H1 (cell line): ENCODE measurements at regions not wholly inside any gene's neighbourhood (a gene's known extent, or its start where the extent isn't known, plus 50 kb on each side); places are given as distances from the start of the nearest gene placed in this dataset.

Experiments
- CTCF ChIA-PET: fragments of 300-600 bp; sonication (Branson Sonifier 250); formaldehyde crosslinking; loops from one replicate; lab custom pipeline; 2021; ENCODE audit not compliant: partially characterized antibody; lab: Charles Lee
- POLR2A ChIA-PET: fragments of 300-600 bp; sonication (Branson Sonifier 250); formaldehyde crosslinking; loops from one replicate; lab custom pipeline; 2021; ENCODE audit warnings: inconsistent platforms; ENCODE audit not compliant: partially characterized antibody; lab: Charles Lee
- DNase-seq, 2 experiments: peaks; one replicate each; pipeline versions ENCODE4 v3.0.0 to v3.0.0-alpha.2; 2010 to 2022; ENCODE audit warnings: low spot score in 2 of 2, low read depth in 1 of 2, mixed read lengths in 1 of 2
- FAIRE-seq: peaks from 2 replicates; lab custom pipeline; 2011; peaks lifted over from hg19 to GRCh38; lab: Jason Lieb, UNC
- H2AFZ ChIP-seq: 2 replicates; pipeline ENCODE4 v1.8.1; 2012; ENCODE audit warnings: low read length, inconsistent platforms
- H2AK5ac ChIP-seq: 2 replicates; pipeline ENCODE4 v1.6.1; 2013; ENCODE audit warnings: low read depth, low read length
- H2BK120ac ChIP-seq: replicated peaks from 2 replicates; pipeline ENCODE3; 2013; ENCODE audit warnings: low read depth, low read length, inconsistent platforms
- H2BK12ac ChIP-seq: 2 replicates; pipeline ENCODE4 v1.6.1; 2013; ENCODE audit warnings: low read depth, low read length
- H2BK15ac ChIP-seq: 2 replicates; pipeline ENCODE4 v1.6.1; 2013; ENCODE audit warnings: low read length
- H2BK20ac ChIP-seq: 2 replicates; pipeline ENCODE4 v1.6.1; 2013; ENCODE audit warnings: low read length
- H2BK5ac ChIP-seq: 2 replicates; pipeline ENCODE4 v1.6.1; 2013; ENCODE audit warnings: low read depth, low read length
- H3K14ac ChIP-seq: 2 replicates; pipeline ENCODE4 v1.6.1; 2013; ENCODE audit warnings: inconsistent platforms; ENCODE audit not compliant: insufficient read length
- H3K18ac ChIP-seq: 2 replicates; pipeline ENCODE4 v1.6.1; 2013; ENCODE audit warnings: low read length; ENCODE audit errors: extremely low read depth
- H3K23ac ChIP-seq: 2 replicates; pipeline ENCODE4 v1.6.1; 2013; ENCODE audit warnings: inconsistent platforms; ENCODE audit not compliant: insufficient read length
- H3K23me2 ChIP-seq: 2 replicates; pipeline ENCODE4 v1.6.1; 2013; ENCODE audit warnings: low read depth, low read length
- H3K27ac ChIP-seq: 2 replicates; pipeline ENCODE4 v1.6.1; 2011; ENCODE audit warnings: low read depth, low read length, inconsistent platforms
- H3K27me3 ChIP-seq, 4 experiments: replicated peaks in 1 of 4; 1 replicate in 1 of 4; 2 replicates in 3 of 4; pipeline versions ENCODE4 v1.6.1 to v1.8.1; 2011 to 2013; ENCODE audit warnings: low read length in 3 of 4, mild to moderate bottlenecking in 3 of 4, inconsistent platforms in 2 of 4, mixed read lengths in 2 of 4, moderate library complexity in 1 of 4; ENCODE audit not compliant: control insufficient read depth in 3 of 4, insufficient read depth in 3 of 4; ENCODE audit errors: extremely low read depth in 1 of 4
- H3K36me3 ChIP-seq, 4 experiments: 2 replicates each; pipeline versions ENCODE4 v1.6.1 to v1.8.1; 2011 to 2013; ENCODE audit warnings: mild to moderate bottlenecking in 4 of 4, low read length in 3 of 4, moderate library complexity in 2 of 4, control low read depth in 1 of 4, inconsistent platforms in 1 of 4; ENCODE audit not compliant: insufficient read depth in 4 of 4, control insufficient read depth in 2 of 4
- H3K4ac ChIP-seq: replicated peaks from 2 replicates; pipeline ENCODE3; 2013; ENCODE audit warnings: low read length, low read depth, mixed read lengths, inconsistent platforms; ENCODE audit not compliant: insufficient read length
- H3K4me1 ChIP-seq, 4 experiments: replicated peaks in 1 of 4; 1 replicate in 1 of 4; 2 replicates in 3 of 4; pipeline versions ENCODE4 v1.6.1 to v1.8.1; 2011 to 2013; ENCODE audit warnings: low read length in 3 of 4, inconsistent platforms in 2 of 4, mixed read lengths in 1 of 4; ENCODE audit not compliant: insufficient read depth in 4 of 4, control insufficient read depth in 3 of 4
- H3K4me2 ChIP-seq, 2 experiments: 2 replicates each; pipeline versions ENCODE4 v1.6.1 to v1.8.1; 2011 to 2013; ENCODE audit warnings: low read depth in 2 of 2, low read length in 2 of 2, control low read depth in 1 of 2, inconsistent platforms in 1 of 2, mild to moderate bottlenecking in 1 of 2; ENCODE audit not compliant: insufficient read depth in 1 of 2
- H3K4me3 ChIP-seq, 4 experiments: fragments of 200-600, 300-600 bp in 1 of 4; sonication (generic), shearing (Covaris generic), sonication (Bioruptor Twin) in 1 of 4; 2 replicates each; pipeline versions ENCODE4 v1.5.1 to v1.8.1; 2011 to 2016; ENCODE audit warnings: low read length in 4 of 4, low read depth in 3 of 4, control low read depth in 2 of 4, inconsistent platforms in 2 of 4, mild to moderate bottlenecking in 2 of 4, mixed read lengths in 1 of 4, moderate library complexity in 1 of 4; ENCODE audit not compliant: insufficient read depth in 2 of 4; ENCODE audit errors: extremely low read depth in 1 of 4
- H3K56ac ChIP-seq: replicated peaks from 2 replicates; pipeline ENCODE3; 2013; ENCODE audit warnings: low read depth, mild to moderate bottlenecking, mixed read lengths, low read length, inconsistent platforms; ENCODE audit not compliant: insufficient read length
- H3K79me1 ChIP-seq: 2 replicates; pipeline ENCODE4 v1.6.1; 2013; ENCODE audit warnings: low read depth, low read length, control low read depth
- H3K79me2 ChIP-seq, 2 experiments: 2 replicates each; pipeline versions ENCODE4 v1.6.1 to v1.8.1; 2012 to 2013; ENCODE audit warnings: low read length in 2 of 2, mild to moderate bottlenecking in 2 of 2, inconsistent platforms in 1 of 2; ENCODE audit not compliant: insufficient read depth in 2 of 2, control insufficient read depth in 1 of 2
- H3K9ac ChIP-seq, 4 experiments: replicated peaks in 1 of 4; 1 replicate in 1 of 4; 2 replicates in 3 of 4; pipeline versions ENCODE4 v1.6.1 to v1.8.1; 2011 to 2013; ENCODE audit warnings: low read depth in 3 of 4, low read length in 3 of 4, control low read depth in 2 of 4, mild to moderate bottlenecking in 2 of 4, moderate library complexity in 2 of 4, inconsistent platforms in 1 of 4; ENCODE audit errors: extremely low read depth in 1 of 4
- H3K9me3 ChIP-seq, 2 experiments: 2 replicates each; pipeline versions ENCODE4 v1.6.1 to v1.8.1; 2012 to 2013; ENCODE audit warnings: mild to moderate bottlenecking in 2 of 2, moderate library complexity in 2 of 2, control low read depth in 1 of 2, inconsistent platforms in 1 of 2, low read depth in 1 of 2, low read length in 1 of 2, mixed read lengths in 1 of 2; ENCODE audit not compliant: insufficient read depth in 2 of 2
- H4K20me1 ChIP-seq, 2 experiments: replicated peaks in 1 of 2; 2 replicates each; pipeline versions ENCODE3 to v1.8.1; 2011 to 2013; ENCODE audit warnings: inconsistent platforms in 2 of 2, low read length in 2 of 2, mild to moderate bottlenecking in 1 of 2; ENCODE audit not compliant: insufficient read depth in 2 of 2, control insufficient read depth in 1 of 2
- H4K5ac ChIP-seq: 2 replicates; pipeline ENCODE4 v1.6.1; 2013; ENCODE audit warnings: low read length, low read depth, mixed read lengths, inconsistent platforms; ENCODE audit not compliant: insufficient read length
- H4K8ac ChIP-seq: 2 replicates; pipeline ENCODE4 v1.8.0; 2013; ENCODE audit warnings: mild to moderate bottlenecking, moderate library complexity, low read length, inconsistent platforms; ENCODE audit not compliant: insufficient read depth; ENCODE audit errors: extremely low read depth
- H4K91ac ChIP-seq: replicated peaks from 2 replicates; pipeline ENCODE3; 2013; ENCODE audit warnings: low read length, mixed read lengths, inconsistent platforms; ENCODE audit not compliant: insufficient read length
- CHD1 ChIP-seq: IDR thresholded peaks from 2 replicates; pipeline ENCODE4 v1.6.1; 2012; ENCODE audit warnings: low read depth, low read length, improper control_type of control experiment
- CREB1 ChIP-seq: IDR thresholded peaks from 2 replicates; pipeline ENCODE4 v1.6.1; 2012; ENCODE audit warnings: inconsistent platforms
- GTF2F1 ChIP-seq: IDR thresholded peaks from 2 replicates; pipeline ENCODE4 v1.6.1; 2012; ENCODE audit warnings: low read depth, low read length, improper control_type of control experiment, borderline replicate concordance
- HDAC6 ChIP-seq: IDR thresholded peaks from one replicate; pipeline ENCODE4 v1.7.1; 2012; ENCODE audit warnings: low read depth, mild to moderate bottlenecking, inconsistent platforms, low read length, moderate library complexity
- NRF1 ChIP-seq: IDR thresholded peaks from 2 replicates; pipeline ENCODE4 v1.6.1; 2011; ENCODE audit warnings: mild to moderate bottlenecking, low read depth, low read length, improper control_type of control experiment
- POLR2AphosphoS5 ChIP-seq: IDR thresholded peaks from 2 replicates; pipeline ENCODE4 v1.6.1; 2011; ENCODE audit warnings: low read depth, low read length
- POU5F1 ChIP-seq: IDR thresholded peaks from 2 replicates; pipeline ENCODE4 v1.6.1; 2011; ENCODE audit warnings: low read depth, mild to moderate bottlenecking, low read length, moderate library complexity
- SP2 ChIP-seq: IDR thresholded peaks from 2 replicates; pipeline ENCODE4 v1.6.1; 2012; ENCODE audit warnings: mild to moderate bottlenecking, low read length, inconsistent platforms
- USF2 ChIP-seq: IDR thresholded peaks from 2 replicates; pipeline ENCODE4 v1.6.1; 2011; ENCODE audit warnings: low read length, improper control_type of control experiment
- ZNF274 ChIP-seq: IDR thresholded peaks from 2 replicates; pipeline ENCODE4 v1.7.0; 2012; ENCODE audit warnings: low read length, borderline replicate concordance; ENCODE audit errors: extremely low read depth
- WGBS, 2 experiments: shearing (Covaris generic) in 1 of 2; methylation state at CpG; one replicate each; pipeline versions ENCODE4 v1.1.6 to v1.1.7; 2013 to 2015; ENCODE audit warnings: low lambda C conversion rate in 2 of 2, mixed read lengths in 2 of 2, inconsistent platforms in 1 of 2, low coverage in 1 of 2, missing lambda C conversion rate in 1 of 2; ENCODE audit not compliant: insufficient replicate concordance in 2 of 2, insufficient coverage in 1 of 2, insufficient read length in 1 of 2; ENCODE audit errors: extremely low coverage in 1 of 2, missing lambda C conversion rate in 1 of 2; 5-methylcytosine and 5-hydroxymethylcytosine counted together

- no peaks in the 10 kb centered on the region for H3K79me1 ChIP-seq
- no peaks in the 10 kb centered on the region for H3K4me1 ChIP-seq
- H3K27me3 ChIP-seq: no peaks in the 10 kb centered on the region
- no peak overlapping the region for H4K91ac ChIP-seq
- H3K79me2 ChIP-seq: no peaks in the 10 kb centered on the region
- H3K4ac ChIP-seq: no peak overlapping the region
- H3K9me3 ChIP-seq: peaks cover 0 to 4% of the 10 kb centered on the region in 2 experiments; a peak in 1 of 4 replicates
- POLR2A ChIA-PET: no interaction called here
- H2BK15ac ChIP-seq: no peak overlapping the region
- H2BK120ac ChIP-seq: no peak overlapping the region
- TF ChIP-seq CHD1: no peak
- no peak for TF ChIP-seq NRF1
- no peak for TF ChIP-seq HDAC6
- TF ChIP-seq POLR2AphosphoS5: no peak
- TF ChIP-seq ZNF274: no peak
- TF ChIP-seq SP2: no peak
- no peak for TF ChIP-seq CREB1
- TF ChIP-seq POU5F1: no peak
- TF ChIP-seq USF2: no peak
- no peak for TF ChIP-seq GTF2F1
- TF ChIP-seq, all 59 proteins: peak for 0
- DNase-seq (no peak), FAIRE-seq (no peak)
- Histone ChIP-seq H3K14ac (no peak overlapping the region), H3K9ac (no peak overlapping the region), H2BK12ac (no peak overlapping the region), H2BK20ac (no peak overlapping the region), H4K20me1 (no peaks in the 10 kb centered on the region), H3K18ac (no peak overlapping the region), H3K36me3 (peaks cover 0 to 5% (median 0%) of the 10 kb centered on the region in 4 experiments; a peak in 1 of 8 replicates), H3K4me3 (no peak overlapping the region), H4K8ac (no peak overlapping the region), H3K4me2 (no peak overlapping the region), H3K56ac (no peak overlapping the region), H2AK5ac (no peak overlapping the region), H2AFZ (no peak overlapping the region), H3K23ac (no peak overlapping the region), H3K23me2 (no peaks in the 10 kb centered on the region), H2BK5ac (no peak overlapping the region), H4K5ac (no peak overlapping the region), H3K27ac (no peak overlapping the region)
- CTCF ChIA-PET: no interaction called here
- WGBS, 2 experiments: 91% methylated on average over 9 of the region's 9 CpGs; no CpG with 5 or more reads in 1 of the 2 experiments
These were observed 289.7 kb downstream of the OSTF1 start for GRCh38 chr9:75378036-75378435.
